ENCODE measurements at regions not wholly inside any gene's neighbourhood (a gene's known extent, or its start where the extent isn't known, plus 50 kb on each side); places are given as distances from the start of the nearest gene placed in this dataset.

DNA sequence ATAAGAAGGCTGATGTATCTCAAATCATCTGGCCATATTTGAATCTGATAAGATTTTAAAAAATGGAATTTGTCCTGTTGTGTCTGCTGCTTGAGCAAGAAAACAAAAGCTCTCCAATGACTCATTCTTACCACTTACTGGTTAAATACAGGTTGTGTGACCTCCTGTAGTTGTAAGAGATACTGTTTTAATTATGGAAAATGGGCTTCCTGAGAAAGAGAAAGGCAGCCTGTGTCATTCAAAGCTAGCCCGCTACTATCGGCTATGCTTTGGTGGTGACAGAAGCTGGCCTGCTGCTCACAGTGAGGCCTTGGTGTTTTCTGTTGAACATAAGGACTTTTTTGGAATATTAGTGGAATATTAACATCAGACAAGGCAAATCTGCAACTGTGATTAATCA, 1722.1 kb upstream of the PCDH10 start:
- no peak for TF ChIP-seq POLR2AphosphoS5 (IDR thresholded peaks at IDR 0.05; ENCODE audit: low read depth, low read length)
- no peak for TF ChIP-seq TAF1 (IDR thresholded peaks at IDR 0.05; ENCODE audit: low read depth, low read length)
- TF ChIP-seq SPI1 (IDR thresholded peaks at IDR 0.05; ENCODE audit: low read depth, low read length) = no peak
- TF ChIP-seq POLR2A (IDR thresholded peaks at IDR 0.05; ENCODE audit: low read depth, low read length) = no peak
- TF ChIP-seq POU2F2 (IDR thresholded peaks at IDR 0.05; ENCODE audit: low read depth, low read length) = no peak

Data from GM12891 (cell line).